Suprapubic skin (tissue), 4 donors: ENCODE measurements at regions not wholly inside any gene's neighbourhood (a gene's known extent, or its start where the extent isn't known, plus 50 kb on each side); places are given as distances from the start of the nearest gene placed in this dataset.

Source experiments
- DNase-seq, 2 donors: peaks; one replicate each; pipeline ENCODE4 v3.0.0-alpha.2; 2019; ENCODE audit warnings: low spot score in 2 of 2
- H3K27ac ChIP-seq: fragments of 200-600 bp; sonication (generic); one replicate; pipeline ENCODE4 v1.5.1; 2019
- H3K27me3 ChIP-seq: fragments of 200-600 bp; sonication (generic); one replicate; pipeline ENCODE4 v1.5.1; 2019
- H3K36me3 ChIP-seq: fragments of 200-600 bp; sonication (generic); one replicate; pipeline ENCODE4 v1.5.1; 2019
- H3K4me1 ChIP-seq: fragments of 200-600 bp; sonication (generic); one replicate; pipeline ENCODE4 v1.5.1; 2019
- H3K4me3 ChIP-seq: fragments of 200-600 bp; sonication (generic); one replicate; pipeline ENCODE4 v1.5.1; 2019; ENCODE audit warnings: mild to moderate bottlenecking
- H3K9me3 ChIP-seq: fragments of 200-600 bp; sonication (generic); one replicate; pipeline ENCODE4 v1.5.1; 2019
- EP300 ChIP-seq: sonication (generic); formaldehyde crosslinking; IDR thresholded peaks from one replicate; pipeline ENCODE4 v1.6.1; 2017; ENCODE audit warnings: antibody characterized with exemption
- POLR2A ChIP-seq, 2 donors: fragments of 450-650 bp; IDR thresholded peaks; one replicate each; pipeline ENCODE4 v1.6.1; 2017; ENCODE audit warnings: antibody characterized with exemption in 2 of 2, mild to moderate bottlenecking in 2 of 2, moderate library complexity in 2 of 2
- POLR2AphosphoS5 ChIP-seq, 3 donors: sonication (generic); formaldehyde crosslinking; IDR thresholded peaks; one replicate each; pipeline ENCODE4 v1.6.1; 2017; ENCODE audit warnings: antibody characterized with exemption in 3 of 3
- WGBS: methylation state at CpG from one replicate; pipeline ENCODE4 v1.1.5; 2018; 5-methylcytosine and 5-hydroxymethylcytosine counted together
- TF ChIP-seq, protein P1 (sequence below), 2 donors: fragments of 200-600 bp in 1 of 2; fragments of 450-650 bp in 1 of 2; sonication (generic) in 1 of 2; IDR thresholded peaks; one replicate each; pipeline ENCODE4 v1.5.1; 2016 to 2019; ENCODE audit warnings: antibody characterized with exemption in 2 of 2, mild to moderate bottlenecking in 1 of 2, moderate library complexity in 1 of 2

GRCh38 chr10:84038035-84038434 lies 101.3 kb upstream of the GHITM start:
- TF ChIP-seq EP300 (no peak), POLR2AphosphoS5 (IDR thresholded peaks at IDR 0.05) (no peak), POLR2A (IDR thresholded peaks at IDR 0.05) (no peak)
- TF ChIP-seq, protein P1, sequence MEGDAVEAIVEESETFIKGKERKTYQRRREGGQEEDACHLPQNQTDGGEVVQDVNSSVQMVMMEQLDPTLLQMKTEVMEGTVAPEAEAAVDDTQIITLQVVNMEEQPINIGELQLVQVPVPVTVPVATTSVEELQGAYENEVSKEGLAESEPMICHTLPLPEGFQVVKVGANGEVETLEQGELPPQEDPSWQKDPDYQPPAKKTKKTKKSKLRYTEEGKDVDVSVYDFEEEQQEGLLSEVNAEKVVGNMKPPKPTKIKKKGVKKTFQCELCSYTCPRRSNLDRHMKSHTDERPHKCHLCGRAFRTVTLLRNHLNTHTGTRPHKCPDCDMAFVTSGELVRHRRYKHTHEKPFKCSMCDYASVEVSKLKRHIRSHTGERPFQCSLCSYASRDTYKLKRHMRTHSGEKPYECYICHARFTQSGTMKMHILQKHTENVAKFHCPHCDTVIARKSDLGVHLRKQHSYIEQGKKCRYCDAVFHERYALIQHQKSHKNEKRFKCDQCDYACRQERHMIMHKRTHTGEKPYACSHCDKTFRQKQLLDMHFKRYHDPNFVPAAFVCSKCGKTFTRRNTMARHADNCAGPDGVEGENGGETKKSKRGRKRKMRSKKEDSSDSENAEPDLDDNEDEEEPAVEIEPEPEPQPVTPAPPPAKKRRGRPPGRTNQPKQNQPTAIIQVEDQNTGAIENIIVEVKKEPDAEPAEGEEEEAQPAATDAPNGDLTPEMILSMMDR (IDR thresholded peaks at IDR 0.05) = no peak
- Histone ChIP-seq H3K27ac (no peak overlapping the region), H3K4me1 (no peaks in the 10 kb centered on the region), H3K4me3 (no peak overlapping the region), H3K36me3 (no peaks in the 10 kb centered on the region), H3K9me3 (no peaks in the 10 kb centered on the region), H3K27me3 (no peaks in the 10 kb centered on the region)
- no peak for DNase-seq
- WGBS = 86% methylated on average over 2 of the region's 2 CpGs

DNA sequence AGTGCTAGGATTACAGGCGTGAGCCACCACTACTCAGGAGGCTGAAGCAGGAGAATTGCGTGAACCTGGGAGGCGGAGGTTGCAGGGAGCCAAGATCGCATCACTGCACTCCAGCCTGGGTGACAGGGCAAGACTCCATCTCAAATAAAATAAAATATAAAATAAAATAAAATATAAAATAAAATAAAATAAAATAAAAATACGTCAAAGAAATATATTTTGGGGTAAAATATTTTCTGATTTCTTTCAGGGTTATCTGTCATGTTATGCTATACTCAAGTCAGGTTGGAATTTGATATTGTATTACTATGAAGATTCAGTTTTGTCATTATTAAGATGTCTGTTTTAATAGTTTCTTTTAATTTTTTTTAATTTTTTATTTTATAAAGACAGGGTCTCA lies 99.4 kb upstream of the GHITM start:
- 74% methylated on average over 5 of the region's 5 CpGs for WGBS
- H3K9me3 ChIP-seq = no peaks in the 10 kb centered on the region
- H3K27me3 ChIP-seq = no peaks in the 10 kb centered on the region
- no peak overlapping the region for H3K4me3 ChIP-seq
- no peak overlapping the region for H3K27ac ChIP-seq
- no peaks in the 10 kb centered on the region for H3K36me3 ChIP-seq
- TF ChIP-seq POLR2A (IDR thresholded peaks at IDR 0.05) (no peak), EP300 (no peak), POLR2AphosphoS5 (IDR thresholded peaks at IDR 0.05) (no peak)
- TF ChIP-seq, protein P1 (IDR thresholded peaks at IDR 0.05) = no peak
- no peaks in the 10 kb centered on the region for H3K4me1 ChIP-seq
- DNase-seq = no peak

GRCh38 chr10:84047258-84048010 lies 91.9 kb upstream of the GHITM start:
- TF ChIP-seq POLR2AphosphoS5 (IDR thresholded peaks at IDR 0.05) (no peak), POLR2A (IDR thresholded peaks at IDR 0.05) (no peak), EP300 (no peak)
- TF ChIP-seq, protein P1 (IDR thresholded peaks at IDR 0.05) = no peak
- Histone ChIP-seq H3K4me1 (no peaks in the 10 kb centered on the region), H3K4me3 (no peak overlapping the region), H3K27ac (no peak overlapping the region), H3K27me3 (no peaks in the 10 kb centered on the region), H3K9me3 (no peaks in the 10 kb centered on the region), H3K36me3 (no peaks in the 10 kb centered on the region)
- 74% methylated on average over 3 of the region's 3 CpGs for WGBS
- DNase-seq = no peak

DNA sequence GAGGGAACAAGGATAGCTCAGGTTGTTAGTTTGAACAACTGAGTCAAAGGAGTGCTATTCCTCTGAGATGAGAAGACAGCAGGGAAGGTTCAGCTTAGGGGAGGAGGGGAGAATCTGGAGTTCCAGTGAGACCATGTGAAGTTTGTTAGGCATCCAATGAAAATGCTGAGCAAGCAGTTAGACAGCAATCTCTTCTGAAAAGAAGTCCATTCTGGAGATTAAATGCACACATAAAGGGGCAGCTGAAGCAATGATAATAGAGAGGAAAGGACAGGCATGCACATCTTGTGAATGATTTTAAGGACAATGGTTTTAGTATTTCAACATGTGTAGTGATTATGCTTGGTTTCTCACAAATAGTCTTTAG lies 89.7 kb upstream of the GHITM start:
- TF ChIP-seq EP300 = no peak
- Histone ChIP-seq H3K9me3 (no peaks in the 10 kb centered on the region), H3K27me3 (no peaks in the 10 kb centered on the region), H3K4me1 (no peaks in the 10 kb centered on the region), H3K4me3 (no peak overlapping the region), H3K27ac (no peak overlapping the region), H3K36me3 (no peaks in the 10 kb centered on the region)
- DNase-seq = no peak

DNA sequence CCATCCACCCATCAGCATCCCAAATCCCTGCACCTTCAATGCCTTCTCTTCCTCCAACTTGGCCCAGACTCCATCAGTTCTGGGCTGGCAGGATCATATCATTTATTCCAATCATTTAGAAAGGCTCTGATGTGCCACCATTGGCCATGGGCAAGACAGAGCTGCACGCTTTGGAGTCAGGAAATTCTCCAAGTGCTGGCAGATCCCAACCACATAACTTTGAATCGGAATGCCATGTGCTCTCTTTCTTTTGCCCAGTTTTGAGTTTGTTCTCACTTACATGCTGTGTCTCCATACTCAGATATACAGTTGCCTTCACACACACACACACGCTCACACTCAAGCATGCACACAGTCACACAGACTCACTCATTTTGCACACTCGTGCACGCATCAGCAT lies 85.7 kb upstream of the GHITM start:
- WGBS = 71% methylated on average over 5 of the region's 5 CpGs
- no peak overlapping the region for H3K4me3 ChIP-seq
- no peaks in the 10 kb centered on the region for H3K4me1 ChIP-seq
- H3K27me3 ChIP-seq = no peaks in the 10 kb centered on the region
- no peak for TF ChIP-seq POLR2A (IDR thresholded peaks at IDR 0.05)
- no peak for TF ChIP-seq POLR2AphosphoS5 (IDR thresholded peaks at IDR 0.05)
- TF ChIP-seq, protein P1 (IDR thresholded peaks at IDR 0.05) = no peak
- TF ChIP-seq EP300 = no peak
- DNase-seq = no peak
- no peaks in the 10 kb centered on the region for H3K36me3 ChIP-seq
- no peak overlapping the region for H3K27ac ChIP-seq
- H3K9me3 ChIP-seq = no peaks in the 10 kb centered on the region

- DNase-seq = no peak
- 93% methylated on average over 2 of the region's 3 CpGs for WGBS
- no peak overlapping the region for H3K27ac ChIP-seq
- no peaks in the 10 kb centered on the region for H3K36me3 ChIP-seq
- no peak overlapping the region for H3K4me3 ChIP-seq
- no peaks in the 10 kb centered on the region for H3K4me1 ChIP-seq
- no peaks in the 10 kb centered on the region for H3K27me3 ChIP-seq
- H3K9me3 ChIP-seq = no peaks in the 10 kb centered on the region
- no peak for TF ChIP-seq POLR2AphosphoS5 (IDR thresholded peaks at IDR 0.05)
- TF ChIP-seq POLR2A (IDR thresholded peaks at IDR 0.05) = no peak
- TF ChIP-seq EP300 = no peak
- TF ChIP-seq, protein P1 (IDR thresholded peaks at IDR 0.05) = no peak
Observed at GRCh38 chr10:84054743-84055142, 84.6 kb upstream of the GHITM start.
